AG04449 (cell line): ENCODE measurements at regions not wholly inside any gene's neighbourhood (a gene's known extent, or its start where the extent isn't known, plus 50 kb on each side); places are given as distances from the start of the nearest gene placed in this dataset.
"Not testable (repeated sequence)": the region's sequence is repeated elsewhere in the genome, so short reads cannot be mapped to it uniquely, and the experiment has no call there.

Source experiments
- CTCF ChIA-PET: fragments of 350-600 bp; formaldehyde crosslinking; extraction: SDS; loops from one replicate; lab custom pipeline; 2021; ENCODE audit warnings: antibody characterized with exemption; lab: Yijun Ruan, JAX
- POLR2A ChIA-PET: fragments of 400-600, 350-600 bp; formaldehyde crosslinking; extraction: SDS; loops from one replicate; lab custom pipeline; 2020; ENCODE audit warnings: antibody characterized with exemption, inconsistent platforms; lab: Yijun Ruan, JAX
- DNase-seq: peaks from one replicate; pipeline ENCODE4 v3.0.0-alpha.2; 2010; ENCODE audit warnings: low read depth, low spot score
- H3K4me3 ChIP-seq: 2 replicates; pipeline ENCODE4 v1.5.1; 2011; ENCODE audit warnings: low read depth, mild to moderate bottlenecking, control low read depth, low read length
- CTCF ChIP-seq: IDR thresholded peaks from one replicate; pipeline ENCODE4 v1.5.1; 2011; ENCODE audit warnings: mild to moderate bottlenecking, moderate library complexity, low read length, control low read depth, inconsistent platforms; ENCODE audit not compliant: insufficient read depth; ENCODE audit errors: missing control alignments

DNA sequence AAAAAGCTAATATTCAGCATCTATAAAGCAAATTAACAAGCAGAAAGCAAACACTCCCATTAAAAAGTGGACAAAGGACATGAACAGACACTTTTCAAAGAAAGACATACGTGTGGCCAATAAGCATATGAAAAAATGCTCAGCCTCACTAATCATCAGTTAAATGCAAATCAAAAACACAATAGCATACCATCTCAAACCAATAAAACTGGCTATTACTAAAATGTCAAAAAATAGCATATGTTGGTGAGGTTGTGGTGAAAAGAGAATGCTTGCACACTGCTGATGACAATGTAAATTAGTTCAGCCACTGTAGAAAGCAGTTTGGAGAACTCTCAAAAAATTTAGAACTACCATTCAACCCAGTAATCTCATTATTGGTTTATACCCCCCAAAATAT, 284.6 kb upstream of the KCND2 start:
- no peak for DNase-seq
- ChIA-PET POLR2A (no interaction called here), CTCF (no interaction called here)
- no peak overlapping the region for H3K4me3 ChIP-seq
- no peak for TF ChIP-seq CTCF

GRCh38 chr7:119994928-119995327, 278.0 kb upstream of the KCND2 start:
- DNase-seq: no peak
- CTCF ChIA-PET: no interaction called here
- no peak overlapping the region for H3K4me3 ChIP-seq
- no peak for TF ChIP-seq CTCF
- POLR2A ChIA-PET: no interaction called here

GRCh38 chr7:119996634-119997033, 276.3 kb upstream of the KCND2 start:
- no peak for DNase-seq
- POLR2A ChIA-PET: no interaction called here
- CTCF ChIA-PET: no interaction called here
- TF ChIP-seq CTCF: no peak
- no peak overlapping the region for H3K4me3 ChIP-seq

GRCh38 chr7:119999738-120000475, 273.1 kb upstream of the KCND2 start:
- CTCF ChIA-PET: no interaction called here
- no peak overlapping the region for H3K4me3 ChIP-seq
- no peak for DNase-seq
- no peak for TF ChIP-seq CTCF
- POLR2A ChIA-PET: no interaction called here

DNA sequence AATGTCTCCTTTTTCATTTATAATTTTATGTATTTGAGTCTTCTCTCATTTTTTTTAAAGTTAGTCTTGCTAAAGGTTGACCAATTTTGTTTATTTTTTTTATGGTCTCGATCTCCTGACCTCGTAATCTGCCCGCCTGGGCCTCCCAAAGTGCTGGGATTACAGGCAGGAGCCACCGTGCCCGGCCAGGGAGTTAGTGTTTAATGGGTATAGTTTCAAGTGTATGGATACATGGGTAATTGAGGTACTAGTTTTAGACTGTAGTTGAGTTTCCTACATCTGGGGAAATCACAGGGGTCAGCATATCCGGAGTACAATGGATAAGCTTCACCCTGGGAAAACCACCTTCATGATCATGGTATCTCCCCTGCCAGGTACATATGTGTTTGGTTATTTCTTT, 267.3 kb upstream of the KCND2 start:
- ChIA-PET CTCF (no interaction called here), POLR2A (no interaction called here)
- no peak for TF ChIP-seq CTCF
- H3K4me3 ChIP-seq: no peak overlapping the region
- no peak for DNase-seq

DNA sequence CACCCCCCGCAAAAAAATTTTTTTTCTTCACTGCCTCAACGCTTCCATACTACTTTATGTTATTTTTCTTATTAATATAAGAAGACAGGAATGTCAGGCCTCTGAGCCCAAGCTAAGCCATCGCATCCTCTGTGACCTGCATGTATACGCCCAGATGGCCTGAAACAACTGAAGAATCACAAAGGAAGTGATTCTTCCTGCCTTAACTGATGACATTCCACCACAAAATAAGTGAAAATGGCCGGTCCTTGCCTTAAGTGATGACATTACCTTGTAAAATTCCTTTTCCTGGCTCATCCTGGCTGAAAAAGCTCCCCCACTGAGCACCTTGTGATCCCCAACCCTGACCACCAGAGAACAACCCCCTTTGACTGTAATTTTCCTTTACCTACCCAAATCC, 258.7 kb upstream of the KCND2 start:
- POLR2A ChIA-PET, DNase-seq, H3K4me3 ChIP-seq, CTCF ChIA-PET: not testable (repeated sequence)

DNA sequence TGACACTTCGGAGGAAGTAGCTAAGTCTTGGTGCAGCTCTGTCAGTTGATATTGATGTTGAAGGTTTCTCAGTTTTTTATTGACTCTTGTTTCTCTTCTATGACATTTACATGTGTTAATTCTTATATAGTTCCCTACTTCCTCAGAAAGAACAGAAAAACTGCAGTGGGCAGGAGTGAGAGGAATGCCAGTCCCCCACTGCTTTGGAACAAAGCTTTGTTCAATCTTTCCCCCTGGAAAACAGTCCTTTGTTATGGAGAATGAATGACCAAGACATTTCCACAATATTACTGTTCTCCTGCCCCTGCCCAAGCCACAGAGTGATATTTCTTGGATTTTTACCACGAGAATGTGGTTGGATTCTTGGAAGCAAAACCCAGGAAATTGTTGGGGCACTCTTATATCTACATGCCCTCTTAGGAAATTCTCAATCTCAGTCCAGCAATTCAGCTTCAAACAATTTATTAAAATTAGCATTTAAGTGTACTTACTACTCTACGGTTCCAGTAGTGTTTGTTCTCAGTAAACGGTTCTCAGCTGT, 258.0 kb upstream of the KCND2 start:
- no peak for DNase-seq
- CTCF ChIA-PET: no interaction called here
- no peak overlapping the region for H3K4me3 ChIP-seq
- no peak for TF ChIP-seq CTCF
- POLR2A ChIA-PET: no interaction called here
